Uterus (tissue), 2 donors: ENCODE measurements at regions not wholly inside any gene's neighbourhood (a gene's known extent, or its start where the extent isn't known, plus 50 kb on each side); places are given as distances from the start of the nearest gene placed in this dataset.

Experiments
- POLR2A ChIP-seq, 2 donors: fragments of 450-650 bp; IDR thresholded peaks; one replicate each; pipeline ENCODE4 v1.6.1; 2016; ENCODE audit warnings: antibody characterized with exemption in 2 of 2, mild to moderate bottlenecking in 1 of 2, moderate library complexity in 1 of 2
- TF ChIP-seq, protein P1 (sequence below), 4 experiments: fragments of 200-600 bp in 2 of 4; fragments of 450-650 bp in 2 of 4; sonication (generic) in 2 of 4; IDR thresholded peaks; one replicate each; pipeline ENCODE4 v1.5.1; 2016 to 2019; ENCODE audit warnings: antibody characterized with exemption in 4 of 4, mild to moderate bottlenecking in 2 of 4, moderate library complexity in 1 of 4

- TF ChIP-seq POLR2A (IDR thresholded peaks at IDR 0.05) = no peak
- TF ChIP-seq, protein P1, sequence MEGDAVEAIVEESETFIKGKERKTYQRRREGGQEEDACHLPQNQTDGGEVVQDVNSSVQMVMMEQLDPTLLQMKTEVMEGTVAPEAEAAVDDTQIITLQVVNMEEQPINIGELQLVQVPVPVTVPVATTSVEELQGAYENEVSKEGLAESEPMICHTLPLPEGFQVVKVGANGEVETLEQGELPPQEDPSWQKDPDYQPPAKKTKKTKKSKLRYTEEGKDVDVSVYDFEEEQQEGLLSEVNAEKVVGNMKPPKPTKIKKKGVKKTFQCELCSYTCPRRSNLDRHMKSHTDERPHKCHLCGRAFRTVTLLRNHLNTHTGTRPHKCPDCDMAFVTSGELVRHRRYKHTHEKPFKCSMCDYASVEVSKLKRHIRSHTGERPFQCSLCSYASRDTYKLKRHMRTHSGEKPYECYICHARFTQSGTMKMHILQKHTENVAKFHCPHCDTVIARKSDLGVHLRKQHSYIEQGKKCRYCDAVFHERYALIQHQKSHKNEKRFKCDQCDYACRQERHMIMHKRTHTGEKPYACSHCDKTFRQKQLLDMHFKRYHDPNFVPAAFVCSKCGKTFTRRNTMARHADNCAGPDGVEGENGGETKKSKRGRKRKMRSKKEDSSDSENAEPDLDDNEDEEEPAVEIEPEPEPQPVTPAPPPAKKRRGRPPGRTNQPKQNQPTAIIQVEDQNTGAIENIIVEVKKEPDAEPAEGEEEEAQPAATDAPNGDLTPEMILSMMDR (IDR thresholded peaks at IDR 0.05) = no peak
These were observed 119.1 kb downstream of the FAM43A start for GRCh38 chr3:194804796-194805195.
